GM19324 (cell line): ENCODE measurements at regions not wholly inside any gene's neighbourhood (a gene's known extent, or its start where the extent isn't known, plus 50 kb on each side); places are given as distances from the start of the nearest gene placed in this dataset.

Source experiments
- ATAC-seq: cut with Tn5 transposase; IDR thresholded peaks from one replicate; pipeline ENCODE4 v1.9.1; 2021; ENCODE audit warnings: mild to moderate bottlenecking, moderate library complexity; ENCODE audit not compliant: unreplicated experiment, low FRiP score

- ATAC-seq: no peak
Observed at GRCh38 chr7:38002689-38003088, 82.2 kb downstream of the EPDR1 start.

DNA sequence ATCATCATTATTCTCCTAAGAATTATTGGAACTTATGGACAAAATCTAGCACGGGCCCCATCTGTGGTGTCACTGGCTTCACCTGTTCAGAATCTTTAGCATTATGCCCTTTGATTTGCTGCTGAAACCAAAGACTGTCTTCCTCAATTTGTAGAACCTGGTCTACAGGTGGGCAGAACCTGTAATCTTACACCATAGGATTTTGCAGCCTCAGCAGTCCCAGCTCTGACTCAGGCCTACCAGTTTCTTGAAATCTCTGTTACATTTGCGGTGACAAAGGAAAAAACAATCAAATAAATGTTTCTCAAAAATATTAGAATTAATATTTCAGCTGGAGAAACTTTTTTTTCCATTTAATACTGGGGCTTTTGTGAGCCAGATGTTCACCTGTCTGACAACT lies 86.1 kb downstream of the EPDR1 start:
- no peak for ATAC-seq

DNA sequence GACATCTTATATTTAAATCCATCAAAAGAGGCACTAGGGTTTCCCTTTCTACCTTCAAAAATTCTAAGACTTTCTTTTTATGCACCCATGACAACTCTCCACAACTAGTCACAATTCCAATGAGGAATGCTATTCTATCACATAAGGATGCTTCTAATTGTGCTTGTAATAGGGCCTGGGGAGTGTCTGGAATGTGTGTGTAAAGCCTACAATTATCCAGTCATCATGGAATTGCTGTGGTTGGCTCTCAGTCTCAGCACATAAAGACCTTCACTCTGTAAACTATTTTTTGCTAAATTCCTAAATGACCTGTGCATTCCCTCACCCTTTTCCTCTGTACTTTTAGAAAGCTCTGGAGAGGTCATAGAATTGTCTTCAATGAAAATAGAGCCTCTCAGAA lies 86.7 kb downstream of the EPDR1 start:
- ATAC-seq: no peak

- ATAC-seq: no peak
Observed at GRCh38 chr7:38013246-38013645, 92.8 kb downstream of the EPDR1 start.

DNA sequence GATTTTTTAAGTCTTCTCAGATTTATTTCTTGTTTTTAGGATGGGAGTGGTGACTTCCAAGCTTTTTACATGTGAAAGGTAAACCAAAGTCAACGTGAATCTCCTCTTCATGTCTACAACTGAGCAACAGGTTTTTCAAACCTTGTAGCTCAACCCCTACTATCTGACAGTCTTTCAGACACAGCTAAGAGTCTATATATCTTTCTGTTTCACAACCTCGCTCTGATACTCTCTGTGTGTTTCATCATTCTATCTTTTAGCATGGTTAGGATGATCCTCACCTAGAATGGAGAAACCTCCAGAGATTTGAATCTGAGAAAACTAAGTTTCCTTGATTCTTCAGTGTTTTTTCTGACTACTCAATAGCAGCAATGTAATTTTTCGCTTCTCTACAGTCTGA lies 96.1 kb downstream of the EPDR1 start:
- ATAC-seq: peak; percentile 65

- ATAC-seq: no peak
Observed at GRCh38 chr7:38017320-38017719, 96.9 kb downstream of the EPDR1 start.

DNA sequence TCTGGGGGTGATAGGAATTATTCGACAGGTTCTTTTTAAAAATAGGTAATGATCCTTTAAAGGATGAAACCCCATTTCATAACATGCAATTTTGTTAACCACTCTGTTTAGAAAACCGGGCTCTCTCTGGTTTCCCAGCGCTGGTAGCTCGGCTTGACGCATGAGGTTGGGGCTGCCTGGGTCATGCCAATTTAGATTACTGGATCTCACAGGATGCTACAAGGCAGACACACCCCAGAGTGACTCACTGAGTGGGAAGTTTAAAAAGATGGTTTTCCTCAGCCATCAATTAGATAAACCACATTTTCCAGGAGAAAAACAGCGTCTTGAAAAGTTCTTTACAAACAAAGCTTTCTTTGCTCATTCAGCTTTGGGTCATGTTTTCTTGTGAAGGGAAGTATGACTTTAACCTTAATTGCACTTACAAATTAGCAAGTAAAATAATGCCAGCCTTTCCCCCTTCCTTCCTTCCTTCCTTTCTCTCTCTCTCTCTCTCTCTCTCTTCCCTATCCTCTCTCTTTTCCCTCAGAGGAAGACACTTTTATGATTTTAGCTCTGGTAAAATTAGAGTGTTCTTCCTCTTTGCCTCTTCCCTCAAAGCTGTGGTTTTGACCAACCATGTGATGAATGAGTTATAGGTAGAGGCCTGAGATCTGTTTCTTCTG lies 99.8 kb downstream of the EPDR1 start:
- ATAC-seq: no peak

DNA sequence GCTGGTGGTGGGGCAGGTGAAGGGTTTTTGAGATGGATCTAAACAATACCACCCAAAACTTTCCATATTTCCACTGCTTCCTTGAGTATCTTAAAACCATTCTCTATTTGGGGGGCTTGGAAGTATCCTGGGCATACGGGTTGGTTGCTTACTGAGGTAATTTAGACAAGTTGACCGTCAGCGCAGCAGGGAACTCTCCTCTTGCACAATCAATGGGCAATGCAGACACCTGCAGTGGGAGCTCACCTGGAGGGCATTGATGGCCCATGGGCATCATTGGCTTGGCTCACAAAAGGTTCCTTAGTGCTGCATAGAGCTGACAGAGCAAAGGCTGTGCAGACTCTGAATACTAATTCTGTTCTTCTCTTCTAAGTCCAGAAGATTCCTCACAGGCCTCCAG lies 101.5 kb downstream of the EPDR1 start:
- no peak for ATAC-seq

DNA sequence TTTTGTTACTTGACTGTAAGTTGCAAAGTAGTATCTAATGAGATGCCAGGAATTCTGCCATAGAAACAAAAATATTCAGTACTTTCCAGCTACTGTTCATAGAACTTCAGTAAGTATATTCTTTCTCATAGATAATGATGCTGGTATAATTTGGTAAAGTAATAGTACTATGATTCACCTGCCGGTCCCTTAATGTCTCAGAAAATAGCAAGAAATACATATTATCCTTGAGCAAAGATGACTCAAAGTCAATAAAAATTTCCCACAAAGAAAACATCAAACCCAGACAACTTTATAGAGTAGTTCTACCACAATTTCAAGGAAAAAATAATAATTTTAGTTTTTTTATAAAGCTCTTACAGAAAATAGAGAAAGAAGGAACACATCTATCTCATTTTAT lies 105.4 kb downstream of the EPDR1 start:
- ATAC-seq: no peak

- ATAC-seq: no peak
Observed at GRCh38 chr7:38027884-38028455, 107.5 kb downstream of the EPDR1 start.

DNA sequence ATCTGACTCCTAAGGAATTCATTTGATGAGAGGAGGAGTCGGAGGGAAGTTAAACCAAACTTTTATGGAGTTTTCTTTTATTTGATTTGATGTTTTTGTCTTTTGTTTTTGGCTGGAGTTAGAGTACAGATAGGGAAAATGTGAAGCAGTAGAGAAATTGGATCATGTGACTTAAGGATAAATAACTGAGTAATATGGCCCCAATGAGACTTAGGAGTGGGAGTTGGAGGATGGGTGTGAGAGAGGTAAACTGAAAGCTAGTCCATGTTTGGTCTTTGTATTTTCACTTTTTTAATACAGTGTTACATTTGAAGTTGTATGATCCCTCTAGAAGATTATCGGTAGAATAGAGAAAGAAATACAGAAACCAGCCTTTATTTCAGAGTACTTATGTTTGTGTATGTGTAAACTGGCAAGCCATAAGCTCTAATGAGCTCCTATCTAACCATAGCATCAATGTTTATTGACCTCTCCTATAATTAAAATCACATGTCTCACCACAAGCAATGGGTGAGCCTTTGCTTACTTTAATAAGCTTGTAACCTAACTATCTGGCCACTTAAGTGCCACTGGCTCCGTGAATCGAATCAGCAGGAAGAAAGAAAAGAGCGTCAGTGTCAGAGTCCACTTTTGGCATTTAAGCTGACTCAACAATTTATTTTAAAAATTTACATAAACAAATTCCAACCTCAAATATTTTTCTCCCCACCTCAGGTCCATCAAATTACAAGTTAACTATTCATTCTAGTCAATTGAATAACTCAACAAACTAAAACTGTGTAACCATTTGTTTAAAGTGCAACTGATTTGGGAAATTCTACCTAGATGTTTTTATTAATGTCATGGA lies 113.8 kb downstream of the EPDR1 start:
- no peak for ATAC-seq

DNA sequence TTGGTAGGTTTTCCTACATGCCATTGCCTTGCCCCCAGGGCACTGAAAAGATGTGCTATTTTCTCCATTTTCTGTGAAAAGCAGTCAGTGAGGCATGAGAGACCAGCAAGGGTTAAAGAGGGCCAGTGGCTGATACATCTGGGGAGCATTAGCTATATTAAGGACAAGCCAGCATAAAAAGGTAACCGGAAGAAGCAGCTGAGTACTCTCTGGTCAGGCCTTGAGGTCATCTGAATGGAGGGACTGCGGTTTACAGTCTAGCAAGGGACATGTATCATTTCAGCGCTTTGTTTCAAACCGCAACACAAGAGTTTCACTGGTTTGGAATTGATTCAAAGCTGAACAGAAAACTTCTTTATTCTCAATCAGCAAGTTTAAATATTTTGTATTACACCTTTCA lies 120.4 kb downstream of the EPDR1 start:
- ATAC-seq: no peak

GRCh38 chr7:38049679-38050078 lies 128.4 kb upstream of the STARD3NL start:
- ATAC-seq: no peak

GRCh38 chr7:38051311-38051710 lies 126.7 kb upstream of the STARD3NL start:
- ATAC-seq: no peak

DNA sequence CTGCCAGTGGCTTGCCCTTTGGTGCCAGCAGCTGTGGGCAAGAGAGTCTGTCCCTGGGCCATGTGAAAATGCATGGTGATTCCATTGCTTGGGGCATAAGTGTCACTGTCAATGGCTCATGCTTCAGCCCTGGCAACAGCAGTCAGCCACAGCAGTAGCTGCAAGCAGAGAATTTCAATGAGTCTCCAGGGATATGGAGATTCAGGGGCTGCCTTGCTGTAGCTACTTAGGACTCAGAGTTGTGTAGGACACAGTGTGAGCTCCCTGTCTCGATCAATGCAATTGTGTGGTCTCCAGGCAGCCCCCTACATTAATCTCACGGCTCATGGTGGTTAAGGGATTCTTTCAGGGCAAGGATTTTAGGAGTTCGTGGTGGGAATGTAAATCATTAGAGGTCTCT lies 126.3 kb upstream of the STARD3NL start:
- no peak for ATAC-seq

GRCh38 chr7:38052786-38053185 lies 125.3 kb upstream of the STARD3NL start:
- no peak for ATAC-seq

- ATAC-seq: no peak
Observed at GRCh38 chr7:38054199-38054598, 123.8 kb upstream of the STARD3NL start.

DNA sequence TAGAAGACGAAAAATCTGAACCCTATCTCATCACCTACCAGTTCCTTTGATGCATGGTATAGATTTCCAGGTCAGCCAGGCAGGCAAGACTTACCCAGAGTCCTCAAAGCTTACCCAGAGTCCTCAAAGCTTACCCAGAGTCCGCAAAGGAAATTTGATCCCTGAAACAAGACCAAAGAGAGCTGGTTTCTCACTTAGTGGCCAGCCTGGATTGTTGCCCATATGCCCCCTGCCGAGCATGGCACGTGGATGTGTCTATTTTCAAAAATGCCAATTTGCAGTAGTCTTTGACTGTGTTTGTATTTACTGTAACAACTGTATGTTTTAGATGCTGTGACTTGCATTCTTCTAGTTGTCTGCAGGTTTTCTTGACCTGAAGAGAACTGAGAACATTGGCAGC lies 120.2 kb upstream of the STARD3NL start:
- no peak for ATAC-seq

- no peak for ATAC-seq
Observed at GRCh38 chr7:38060116-38060515, 117.9 kb upstream of the STARD3NL start.

GRCh38 chr7:38060637-38061036 lies 117.4 kb upstream of the STARD3NL start:
- ATAC-seq: no peak

- ATAC-seq: no peak
Observed at GRCh38 chr7:38066391-38066790, 111.7 kb upstream of the STARD3NL start.

GRCh38 chr7:38068461-38068860 lies 109.6 kb upstream of the STARD3NL start:
- ATAC-seq: no peak
